ENCODE measurements at regions not wholly inside any gene's neighbourhood (a gene's known extent, or its start where the extent isn't known, plus 50 kb on each side); places are given as distances from the start of the nearest gene placed in this dataset.

- no peak for DNase-seq
- intact Hi-C loops (cut with micrococcal nuclease; ENCODE audit: unreplicated experiment) = no loop called here
- H3K4me1 Mint-ChIP-seq (ENCODE audit: low read depth, unreplicated experiment) = peaks cover 6% of the 10 kb centered on the region
- H3K9me3 Mint-ChIP-seq (ENCODE audit: unreplicated experiment) = no peaks in the 10 kb centered on the region
- no peak overlapping the region for H3K4me3 ChIP-seq (ENCODE audit: low read depth, low read length)
- H3K27me3 Mint-ChIP-seq (ENCODE audit: insufficient read depth, unreplicated experiment) = no peaks in the 10 kb centered on the region
- no TSS peak for BruUV-seq (replicated peaks)
- POLR2A ChIA-PET = no interaction called here
- H3K4me1 ChIP-seq = 0 out of 2 replicates have a peak, but pooled peaks cover 6% of the 10 kb centered on the region
- no peaks in the 10 kb centered on the region for H3K9me3 ChIP-seq
- no peak overlapping the region for H3K27ac Mint-ChIP-seq (ENCODE audit: unreplicated experiment)
- no peaks in the 10 kb centered on the region for H3K27me3 ChIP-seq (replicated peaks; ENCODE audit: control insufficient read depth, insufficient read depth, low read length)
- H3K4me3 Mint-ChIP-seq (ENCODE audit: unreplicated experiment) = no peak overlapping the region
- H3K36me3 Mint-ChIP-seq (ENCODE audit: insufficient read depth, unreplicated experiment) = no peaks in the 10 kb centered on the region
- no peak for TF ChIP-seq CTCF (IDR thresholded peaks at IDR 0.05; ENCODE audit: insufficient read depth in 1 of 2, low read depth in 1 of 2, low read length in 1 of 2, severe bottlenecking in 1 of 2, unreplicated experiment in 1 of 2)
- H3K36me3 ChIP-seq (ENCODE audit: control insufficient read depth, insufficient read depth, low read length) = no peaks in the 10 kb centered on the region
- CTCF ChIA-PET = no interaction called here
Measured at GRCh38 chr2:21250673-21251072, 126.9 kb downstream of the TDRD15 start.

GRCh38 chr2:21251216-21251980 is 127.6 kb downstream of the TDRD15 start:
- no peaks in the 10 kb centered on the region for H3K9me3 ChIP-seq
- intact Hi-C loops (cut with micrococcal nuclease; ENCODE audit: unreplicated experiment) = no loop called here
- ChIA-PET POLR2A (no interaction called here), CTCF (no interaction called here)
- 0 out of 2 replicates have a peak, but pooled peaks cover 6% of the 10 kb centered on the region for H3K4me1 ChIP-seq
- Mint-ChIP-seq H3K36me3 (ENCODE audit: insufficient read depth, unreplicated experiment) (no peaks in the 10 kb centered on the region), H3K27me3 (ENCODE audit: insufficient read depth, unreplicated experiment) (no peaks in the 10 kb centered on the region), H3K27ac (ENCODE audit: unreplicated experiment) (no peak overlapping the region), H3K4me3 (ENCODE audit: unreplicated experiment) (no peak overlapping the region), H3K9me3 (ENCODE audit: unreplicated experiment) (no peaks in the 10 kb centered on the region), H3K4me1 (ENCODE audit: low read depth, unreplicated experiment) (peaks cover 6% of the 10 kb centered on the region)
- H3K36me3 ChIP-seq (ENCODE audit: control insufficient read depth, insufficient read depth, low read length) = no peaks in the 10 kb centered on the region
- H3K27me3 ChIP-seq (replicated peaks; ENCODE audit: control insufficient read depth, insufficient read depth, low read length) = no peaks in the 10 kb centered on the region
- TF ChIP-seq CTCF (IDR thresholded peaks at IDR 0.05; ENCODE audit: insufficient read depth in 1 of 2, low read depth in 1 of 2, low read length in 1 of 2, severe bottlenecking in 1 of 2, unreplicated experiment in 1 of 2) = no peak
- BruUV-seq (replicated peaks) = no TSS peak
- no peak for DNase-seq
- H3K4me3 ChIP-seq (ENCODE audit: low read depth, low read length) = no peak overlapping the region

GRCh38 chr2:21253311-21254027 is 129.7 kb downstream of the TDRD15 start:
- Histone ChIP-seq H3K4me3 (ENCODE audit: low read depth, low read length) (no peak overlapping the region), H3K27me3 (replicated peaks; ENCODE audit: control insufficient read depth, insufficient read depth, low read length) (no peaks in the 10 kb centered on the region), H3K9me3 (no peaks in the 10 kb centered on the region), H3K4me1 (peaks cover 19% of the 10 kb centered on the region), H3K36me3 (ENCODE audit: control insufficient read depth, insufficient read depth, low read length) (no peaks in the 10 kb centered on the region)
- Mint-ChIP-seq H3K4me3 (ENCODE audit: unreplicated experiment) (no peak overlapping the region), H3K27ac (ENCODE audit: unreplicated experiment) (no peak overlapping the region), H3K4me1 (ENCODE audit: low read depth, unreplicated experiment) (peaks cover 20% of the 10 kb centered on the region), H3K9me3 (ENCODE audit: unreplicated experiment) (no peaks in the 10 kb centered on the region), H3K27me3 (ENCODE audit: insufficient read depth, unreplicated experiment) (no peaks in the 10 kb centered on the region), H3K36me3 (ENCODE audit: insufficient read depth, unreplicated experiment) (no peaks in the 10 kb centered on the region)
- CTCF ChIA-PET = no interaction called here
- DNase-seq = no peak
- no TSS peak for BruUV-seq (replicated peaks)
- POLR2A ChIA-PET = no interaction called here
- intact Hi-C loops (cut with micrococcal nuclease; ENCODE audit: unreplicated experiment) = no loop called here
- TF ChIP-seq CTCF (IDR thresholded peaks at IDR 0.05; ENCODE audit: insufficient read depth in 1 of 2, low read depth in 1 of 2, low read length in 1 of 2, severe bottlenecking in 1 of 2, unreplicated experiment in 1 of 2) = no peak

Data from Caco-2 (cell line).